ENCODE measurements at regions not wholly inside any gene's neighbourhood (a gene's known extent, or its start where the extent isn't known, plus 50 kb on each side); places are given as distances from the start of the nearest gene placed in this dataset.
A peak's percentile ranks its signal among the peaks of the same experiment; 100 is the strongest.

- TF ChIP-seq ZBTB33 (IDR thresholded peaks at IDR 0.05; ENCODE audit: extremely low read depth, insufficient replicate concordance, low read length) (no peak), EZH2phosphoT487 (IDR thresholded peaks at IDR 0.05; ENCODE audit: borderline replicate concordance) (no peak), TCF7L2 (IDR thresholded peaks at IDR 0.05; ENCODE audit: borderline replicate concordance, extremely low read depth, insufficient read depth, insufficient read length) (no peak), RAD21 (IDR thresholded peaks at IDR 0.05; ENCODE audit: low read depth) (no peak), ZFX (IDR thresholded peaks at IDR 0.05) (no peak)
Observed at GRCh38 chr6:40822619-40823018, 216.4 kb downstream of the UNC5CL start (continued).

- CTCF ChIA-PET = interaction anchor here (0.8 kb wide), 1 partner anchor 232 kb away, joined by 3 read pairs; the partner anchor contains the start of gene LRFN2
- no peak overlapping the region for H3K9ac ChIP-seq (ENCODE audit: low read length)
- POLR2A ChIA-PET = interaction anchor here (0.9 kb wide), 1 partner anchor 253 kb away, joined by 3 read pairs; the partner anchor contains the start of genes NFYA and OARD1
- no TSS peak for BruUV-seq (replicated peaks)
- no peak for DNase-seq (ENCODE audit: low read depth, low spot score)
- no peaks in the 10 kb centered on the region for H3K79me2 ChIP-seq (ENCODE audit: insufficient read depth, low read length)
- H3K4me1 ChIP-seq (ENCODE audit: control insufficient read depth in 1 of 2, insufficient read depth in 2 of 2, low read length in 2 of 2) = no peaks in the 10 kb centered on the region
- no peaks in the 10 kb centered on the region for H3K9me2 ChIP-seq (ENCODE audit: insufficient read depth)
- peak; percentile 59; the same call in 1 of the 2 replicates for TF ChIP-seq EGR1 (IDR thresholded peaks at IDR 0.05; ENCODE audit: low read depth)
- peak; percentile 46; the same call in 1 of the 2 replicates for TF ChIP-seq ATF3 (IDR thresholded peaks at IDR 0.05)
- peak; percentile 43; the same call in 1 of the 2 replicates for TF ChIP-seq CEBPB (IDR thresholded peaks at IDR 0.05; ENCODE audit: low read depth)
- TF ChIP-seq ELF1 (IDR thresholded peaks at IDR 0.05; ENCODE audit: borderline replicate concordance, low read depth) = no peak
- H3K27ac ChIP-seq (ENCODE audit: low read depth, low read length) = no peak overlapping the region
- ATAC-seq = no peak
- no peak overlapping the region for H3K4me3 ChIP-seq (replicated peaks in 1 of 2; ENCODE audit: low read depth in 1 of 2, low read length in 2 of 2)
- RAD21 ChIA-PET (ENCODE audit: low non-redundant PET in 1 of 2, low total read pairs in 2 of 2, uncharacterized antibody in 2 of 2, unreplicated experiment in 2 of 2) = no interaction called here
- no peaks in the 10 kb centered on the region for H3K36me3 ChIP-seq (ENCODE audit: control insufficient read depth in 1 of 2, insufficient read depth in 2 of 2, low read length in 2 of 2)
- no peak overlapping the region for H2AFZ ChIP-seq (ENCODE audit: low read depth, low read length, poor library complexity, severe bottlenecking)
- no peaks in the 10 kb centered on the region for H3K9me3 ChIP-seq (ENCODE audit: control insufficient read depth in 1 of 2, insufficient read depth in 1 of 2, low read depth in 1 of 2, low read length in 2 of 2)
- no peak overlapping the region for H3K4me2 ChIP-seq (ENCODE audit: low read length)
- intact Hi-C loops (cut with micrococcal nuclease) = no loop called here
- no peaks in the 10 kb centered on the region for H3K27me3 ChIP-seq (ENCODE audit: insufficient read depth, low read length)
- no peaks in the 10 kb centered on the region for H4K20me1 ChIP-seq (ENCODE audit: insufficient read depth)
Observed at GRCh38 chr6:40819182-40819834, 219.7 kb downstream of the UNC5CL start.

Measured in HCT116 (cell line).